Liver (tissue), 8 donors: ENCODE measurements at regions not wholly inside any gene's neighbourhood (a gene's known extent, or its start where the extent isn't known, plus 50 kb on each side); places are given as distances from the start of the nearest gene placed in this dataset.

ENCODE experiments used
- DNase-seq: peaks from one replicate; pipeline ENCODE4 v3.0.0-alpha.2; 2017; ENCODE audit warnings: low spot score
- H3K27ac ChIP-seq, 2 donors: one replicate each; pipeline ENCODE4 v1.7.0; 2013; ENCODE audit warnings: inconsistent platforms in 2 of 2, low read length in 2 of 2, control low read depth in 1 of 2, low read depth in 1 of 2, mild to moderate bottlenecking in 1 of 2
- H3K27me3 ChIP-seq, 4 donors: one replicate each; pipeline versions ENCODE4 v1.6.1 to v1.7.0; 2013; ENCODE audit warnings: low read length in 3 of 4, inconsistent platforms in 1 of 4, mild to moderate bottlenecking in 1 of 4, moderate library complexity in 1 of 4; ENCODE audit not compliant: control insufficient read depth in 4 of 4, insufficient read depth in 4 of 4
- H3K36me3 ChIP-seq, 4 donors: one replicate each; pipeline versions ENCODE4 v1.6.1 to v1.7.0; 2013; ENCODE audit warnings: low read length in 3 of 4, mild to moderate bottlenecking in 3 of 4, low read depth in 1 of 4, moderate library complexity in 1 of 4; ENCODE audit not compliant: control insufficient read depth in 4 of 4, insufficient read depth in 3 of 4
- H3K4me1 ChIP-seq, 4 donors: one replicate each; pipeline versions ENCODE4 v1.6.1 to v1.7.0; 2013; ENCODE audit warnings: low read length in 3 of 4, mild to moderate bottlenecking in 3 of 4, moderate library complexity in 1 of 4; ENCODE audit not compliant: control insufficient read depth in 4 of 4, insufficient read depth in 4 of 4
- H3K4me3 ChIP-seq, 3 donors: one replicate each; pipeline versions ENCODE4 v1.6.1 to v1.7.0; 2013; ENCODE audit warnings: low read length in 3 of 3, control low read depth in 1 of 3, low read depth in 1 of 3, mild to moderate bottlenecking in 1 of 3
- H3K9ac ChIP-seq, 2 donors: one replicate each; pipeline ENCODE4 v1.7.0; 2013; ENCODE audit warnings: low read length in 2 of 2, mild to moderate bottlenecking in 2 of 2, moderate library complexity in 2 of 2, control low read depth in 1 of 2, low read depth in 1 of 2
- H3K9me3 ChIP-seq, 4 donors: one replicate each; pipeline versions ENCODE4 v1.6.1 to v1.7.0; 2013; ENCODE audit warnings: low read length in 3 of 4; ENCODE audit not compliant: control insufficient read depth in 4 of 4
- CTCF ChIP-seq: fragments of 150-350 bp; IDR thresholded peaks from 2 replicates; pipeline ENCODE4 v1.5.1; 2017; ENCODE audit warnings: improper control_type of control experiment, low read depth, low read length; ENCODE audit not compliant: missing input control
- EGR1 ChIP-seq, 2 donors: IDR thresholded peaks; 2 replicates each; pipeline ENCODE4 v1.6.1; 2016 to 2018; ENCODE audit warnings: antibody characterized with exemption in 2 of 2, low read depth in 2 of 2
- FOXA1 ChIP-seq: IDR thresholded peaks from 2 replicates; pipeline ENCODE4 v1.6.1; 2016; ENCODE audit warnings: antibody characterized with exemption
- FOXA2 ChIP-seq: IDR thresholded peaks from 2 replicates; pipeline ENCODE4 v1.6.1; 2016; ENCODE audit warnings: antibody characterized with exemption
- GABPA ChIP-seq, 2 donors: IDR thresholded peaks in 1 of 2; conservative IDR thresholded peaks in 1 of 2; 2 replicates each; pipeline ENCODE4 v1.6.1; 2016; ENCODE audit warnings: antibody characterized with exemption in 2 of 2, mild to moderate bottlenecking in 1 of 2, moderate library complexity in 1 of 2
- HNF4A ChIP-seq, 2 donors: conservative IDR thresholded peaks; 2 replicates each; pipeline ENCODE4 v1.6.1; 2016; ENCODE audit warnings: antibody characterized with exemption in 2 of 2, mild to moderate bottlenecking in 2 of 2
- HNF4G ChIP-seq: IDR thresholded peaks from 2 replicates; pipeline ENCODE4 v1.6.1; 2016; ENCODE audit warnings: antibody characterized with exemption
- JUND ChIP-seq, 2 donors: IDR thresholded peaks; 2 replicates each; pipeline ENCODE4 v1.6.1; 2016; ENCODE audit warnings: antibody characterized with exemption in 2 of 2
- MAX ChIP-seq: IDR thresholded peaks from 2 replicates; pipeline ENCODE4 v1.6.1; 2016; ENCODE audit warnings: antibody characterized with exemption
- NR2F2 ChIP-seq: IDR thresholded peaks from 2 replicates; pipeline ENCODE4 v1.6.1; 2016; ENCODE audit warnings: antibody characterized with exemption
- RAD21 ChIP-seq, 2 donors: IDR thresholded peaks; 2 replicates each; pipeline ENCODE4 v1.6.1; 2016; ENCODE audit warnings: antibody characterized with exemption in 2 of 2, mild to moderate bottlenecking in 2 of 2
- REST ChIP-seq: IDR thresholded peaks from 2 replicates; pipeline ENCODE4 v1.6.1; 2016; ENCODE audit warnings: antibody characterized with exemption, mild to moderate bottlenecking
- RXRA ChIP-seq, 2 donors: IDR thresholded peaks; 2 replicates each; pipeline ENCODE4 v1.6.1; 2017 to 2018; ENCODE audit warnings: antibody characterized with exemption in 2 of 2, mild to moderate bottlenecking in 1 of 2
- SP1 ChIP-seq: IDR thresholded peaks from 2 replicates; pipeline ENCODE4 v1.6.1; 2018; ENCODE audit warnings: antibody characterized with exemption, mild to moderate bottlenecking
- TAF1 ChIP-seq: conservative IDR thresholded peaks from 2 replicates; pipeline ENCODE4 v1.6.1; 2016; ENCODE audit warnings: antibody characterized with exemption, mild to moderate bottlenecking
- YY1 ChIP-seq: IDR thresholded peaks from 2 replicates; pipeline ENCODE4 v1.6.1; 2016; ENCODE audit warnings: antibody characterized with exemption, mild to moderate bottlenecking
- ZBTB33 ChIP-seq: IDR thresholded peaks from 2 replicates; pipeline ENCODE4 v1.6.1; 2016; ENCODE audit warnings: antibody characterized with exemption
- WGBS: extraction: QIAGEN DNeasy Blood & Tissue Kit; methylation state at CpG from one replicate; pipeline ENCODE4 v1.1.7; 2013; 5-methylcytosine and 5-hydroxymethylcytosine counted together
- donor health status: healthy.
- donor health status: healthy.
- donor health status: healthy.
- donor health status: healthy.
- donor health status: healthy.

GRCh38 chr2:242030226-242030575, 160.7 kb downstream of the RTP5 start:
- Histone ChIP-seq H3K27me3 (no peaks in the 10 kb centered on the region), H3K9ac (no peak overlapping the region), H3K4me3 (no peak overlapping the region), H3K9me3 (no peaks in the 10 kb centered on the region), H3K4me1 (peaks cover 0 to 9% (median 5%) of the 10 kb centered on the region in 4 donors), H3K36me3 (no peaks in the 10 kb centered on the region), H3K27ac (no peak overlapping the region)
- WGBS: 89% methylated on average over 9 of the region's 9 CpGs
- TF ChIP-seq SP1 (no peak), CTCF (no peak), GABPA (IDR thresholded peaks at IDR 0.05 in 1 of 2, conservative IDR thresholded peaks at IDR 0.05 in 1 of 2) (no peak), JUND (IDR thresholded peaks at IDR 0.05) (no peak), NR2F2 (no peak), HNF4G (no peak), TAF1 (no peak), REST (no peak), YY1 (no peak)
- DNase-seq: no peak

- TF ChIP-seq EGR1 (IDR thresholded peaks at IDR 0.05; ENCODE audit: low read depth in 2 of 2) (no peak), GABPA (IDR thresholded peaks at IDR 0.05 in 1 of 2, conservative IDR thresholded peaks at IDR 0.05 in 1 of 2) (no peak), CTCF (no peak), HNF4A (conservative IDR thresholded peaks at IDR 0.05) (no peak), JUND (IDR thresholded peaks at IDR 0.05) (no peak), MAX (no peak), RAD21 (IDR thresholded peaks at IDR 0.05) (no peak), TAF1 (no peak), SP1 (no peak), REST (no peak), ZBTB33 (no peak), FOXA2 (no peak), RXRA (IDR thresholded peaks at IDR 0.05) (no peak), NR2F2 (no peak), FOXA1 (no peak)
- Histone ChIP-seq H3K9me3 (no peaks in the 10 kb centered on the region), H3K27me3 (no peaks in the 10 kb centered on the region), H3K4me1 (peaks cover 0 to 9% (median 5%) of the 10 kb centered on the region in 4 donors), H3K27ac (no peak overlapping the region), H3K4me3 (no peak overlapping the region), H3K9ac (no peak overlapping the region), H3K36me3 (no peaks in the 10 kb centered on the region)
- WGBS: 85% methylated on average over 12 of the region's 12 CpGs
- DNase-seq: no peak
Measured at GRCh38 chr2:242030858-242031257, 161.3 kb downstream of the RTP5 start.
